ENCODE measurements at regions not wholly inside any gene's neighbourhood (a gene's known extent, or its start where the extent isn't known, plus 50 kb on each side); places are given as distances from the start of the nearest gene placed in this dataset.

GRCh38 chr2:106961328-106961727 lies 75.4 kb upstream of the ST6GAL2 start:
- H2AFZ ChIP-seq (ENCODE audit: low read length): no peak overlapping the region
- no CpG with 5 or more reads among the region's 3 CpGs for WGBS (ENCODE audit: extremely low coverage, insufficient read length, low lambda C conversion rate)
- H3K27ac ChIP-seq (ENCODE audit: insufficient read length, low read depth, low read length): no peak overlapping the region
- H3K56ac ChIP-seq (ENCODE audit: insufficient read length, low read depth, low read length): no peak overlapping the region
- no peak for DNase-seq
- no peaks in the 10 kb centered on the region for H4K20me1 ChIP-seq (ENCODE audit: control insufficient read depth, insufficient read depth, insufficient read length)
- H3K23ac ChIP-seq (ENCODE audit: insufficient read length, low read depth, low read length): no peak overlapping the region
- no peak overlapping the region for H4K8ac ChIP-seq (replicated peaks; ENCODE audit: insufficient read length, low read depth, low read length)
- no peak overlapping the region for H2BK120ac ChIP-seq (ENCODE audit: low read depth, low read length, poor library complexity, severe bottlenecking)
- no peak overlapping the region for H3K9ac ChIP-seq (ENCODE audit: extremely low read depth, insufficient read length, low read length)
- Mint-ChIP-seq H3K27ac (no peak overlapping the region), H3K27me3 (ENCODE audit: low read depth) (no peaks in the 10 kb centered on the region; the same call in 1 of the 2 replicates), H3K9me3 (no peaks in the 10 kb centered on the region), H3K36me3 (ENCODE audit: insufficient read depth in 1 of 3, low read depth in 3 of 3) (no peaks in the 10 kb centered on the region), H3K4me3 (no peak overlapping the region), H3K4me1 (peaks cover 0 to 12% of the 10 kb centered on the region in 2 experiments; a peak in 2 of 4 replicates)
- no peaks in the 10 kb centered on the region for H3K27me3 ChIP-seq (ENCODE audit: insufficient read depth, low read length)
- H3K14ac ChIP-seq (ENCODE audit: insufficient read depth, low read length): no peak overlapping the region; the same call in 1 of the 2 replicates
- H2BK15ac ChIP-seq (ENCODE audit: low read depth, low read length): no peak overlapping the region
- no peak overlapping the region for H2BK20ac ChIP-seq (ENCODE audit: low read depth, low read length, poor library complexity, severe bottlenecking)
- no peak overlapping the region for H3T11ph ChIP-seq (ENCODE audit: low read length)
- H2BK12ac ChIP-seq (ENCODE audit: insufficient read length, low read depth, low read length): no peak overlapping the region
- no peaks in the 10 kb centered on the region for H3K4me1 ChIP-seq (ENCODE audit: insufficient read depth, low read length)
- no peaks in the 10 kb centered on the region for H3K79me1 ChIP-seq (ENCODE audit: insufficient read depth, low read depth, low read length, poor library complexity, severe bottlenecking)
- H3K79me2 ChIP-seq (ENCODE audit: insufficient read depth, low read length): no peaks in the 10 kb centered on the region
- H4K5ac ChIP-seq (ENCODE audit: insufficient read length, low read depth, low read length): no peak overlapping the region
- no peak overlapping the region for H3K18ac ChIP-seq (ENCODE audit: insufficient read length, low read depth, low read length)
- no peak overlapping the region for H3K4me2 ChIP-seq (ENCODE audit: insufficient read depth, insufficient read length, low read length)
- H3K23me2 ChIP-seq (ENCODE audit: insufficient read length, low read depth, low read length, poor library complexity, severe bottlenecking): no peaks in the 10 kb centered on the region
- no peak overlapping the region for H2AK5ac ChIP-seq (ENCODE audit: insufficient read length, low read length)
- H3K4ac ChIP-seq (ENCODE audit: low read depth, low read length): no peak overlapping the region
- TF ChIP-seq, protein P1, sequence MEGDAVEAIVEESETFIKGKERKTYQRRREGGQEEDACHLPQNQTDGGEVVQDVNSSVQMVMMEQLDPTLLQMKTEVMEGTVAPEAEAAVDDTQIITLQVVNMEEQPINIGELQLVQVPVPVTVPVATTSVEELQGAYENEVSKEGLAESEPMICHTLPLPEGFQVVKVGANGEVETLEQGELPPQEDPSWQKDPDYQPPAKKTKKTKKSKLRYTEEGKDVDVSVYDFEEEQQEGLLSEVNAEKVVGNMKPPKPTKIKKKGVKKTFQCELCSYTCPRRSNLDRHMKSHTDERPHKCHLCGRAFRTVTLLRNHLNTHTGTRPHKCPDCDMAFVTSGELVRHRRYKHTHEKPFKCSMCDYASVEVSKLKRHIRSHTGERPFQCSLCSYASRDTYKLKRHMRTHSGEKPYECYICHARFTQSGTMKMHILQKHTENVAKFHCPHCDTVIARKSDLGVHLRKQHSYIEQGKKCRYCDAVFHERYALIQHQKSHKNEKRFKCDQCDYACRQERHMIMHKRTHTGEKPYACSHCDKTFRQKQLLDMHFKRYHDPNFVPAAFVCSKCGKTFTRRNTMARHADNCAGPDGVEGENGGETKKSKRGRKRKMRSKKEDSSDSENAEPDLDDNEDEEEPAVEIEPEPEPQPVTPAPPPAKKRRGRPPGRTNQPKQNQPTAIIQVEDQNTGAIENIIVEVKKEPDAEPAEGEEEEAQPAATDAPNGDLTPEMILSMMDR (conservative IDR thresholded peaks at IDR 0.05): no peak
- no peaks in the 10 kb centered on the region for H3K9me3 ChIP-seq (ENCODE audit: control insufficient read depth, low read depth, low read length)
- no peak overlapping the region for H4K91ac ChIP-seq (ENCODE audit: insufficient read length, low read depth, low read length)
- no peak overlapping the region for H2BK5ac ChIP-seq (ENCODE audit: insufficient read length, low read length)

Measured in H9 (cell line).